Lung (tissue), 11 donors: ENCODE measurements at regions not wholly inside any gene's neighbourhood (a gene's known extent, or its start where the extent isn't known, plus 50 kb on each side); places are given as distances from the start of the nearest gene placed in this dataset.

ENCODE experiments used
- ATAC-seq: fragments of 200-7000 bp; cut with Tn5 transposase; one replicate; pipeline ENCODE4 v1.9.1; 2020; ENCODE audit warnings: moderate number of reproducible peaks; ENCODE audit not compliant: insufficient read depth, low FRiP score
- DNase-seq, 3 donors: peaks; one replicate each; pipeline ENCODE4 v3.0.0-alpha.2; 2013 to 2017
- H3K27ac ChIP-seq, 2 donors: one replicate each; pipeline ENCODE4 v1.5.1; 2013; ENCODE audit warnings: mild to moderate bottlenecking in 2 of 2, moderate library complexity in 2 of 2, control low read depth in 1 of 2, inconsistent platforms in 1 of 2, low read depth in 1 of 2, low read length in 1 of 2
- H3K27me3 ChIP-seq, 3 donors: one replicate each; pipeline ENCODE4 v1.5.1; 2013; ENCODE audit warnings: low read length in 2 of 3; ENCODE audit not compliant: control insufficient read depth in 3 of 3, insufficient read depth in 3 of 3
- H3K36me3 ChIP-seq, 4 donors: one replicate each; pipeline ENCODE4 v1.5.1; 2013; ENCODE audit warnings: low read length in 4 of 4, mild to moderate bottlenecking in 1 of 4, moderate library complexity in 1 of 4; ENCODE audit not compliant: control insufficient read depth in 4 of 4, insufficient read depth in 4 of 4
- H3K4me1 ChIP-seq, 5 donors: one replicate each; pipeline ENCODE4 v1.5.1; 2013; ENCODE audit warnings: low read length in 5 of 5, mild to moderate bottlenecking in 2 of 5, moderate library complexity in 1 of 5; ENCODE audit not compliant: control insufficient read depth in 5 of 5, insufficient read depth in 5 of 5
- H3K4me3 ChIP-seq: one replicate; pipeline ENCODE4 v1.5.1; 2013; ENCODE audit warnings: mild to moderate bottlenecking, control low read depth, moderate library complexity
- H3K9ac ChIP-seq, 2 donors: one replicate each; pipeline ENCODE4 v1.5.1; 2013; ENCODE audit warnings: low read length in 2 of 2, control low read depth in 1 of 2; ENCODE audit not compliant: insufficient read depth in 1 of 2
- H3K9me3 ChIP-seq, 4 donors: one replicate each; pipeline ENCODE4 v1.5.1; 2013; ENCODE audit warnings: low read length in 3 of 4, mild to moderate bottlenecking in 1 of 4, moderate library complexity in 1 of 4; ENCODE audit not compliant: control insufficient read depth in 4 of 4, insufficient read depth in 3 of 4
- CTCF ChIP-seq: IDR thresholded peaks from 2 replicates; pipeline ENCODE4 v1.5.1; 2012; ENCODE audit warnings: mild to moderate bottlenecking; ENCODE audit errors: control extremely low read depth, extremely low read depth
- WGBS, 2 donors: extraction: QIAGEN DNeasy Blood & Tissue Kit; methylation state at CpG; one replicate each; pipeline ENCODE4 v1.1.7; 2013; 5-methylcytosine and 5-hydroxymethylcytosine counted together
- donor health status: control.
- donor health status: control.
- donor health status: Bipolar disorder and iron deficiency.
- donor health status: healthy.
- donor health status: DM: yes; HTN: yes; CAD: no.

GRCh38 chr10:63008491-63008890 is 124.6 kb upstream of the NRBF2 start:
- no peak for TF ChIP-seq CTCF
- Histone ChIP-seq H3K4me1 (no peaks in the 10 kb centered on the region), H3K9me3 (no peaks in the 10 kb centered on the region), H3K27me3 (no peaks in the 10 kb centered on the region), H3K36me3 (no peaks in the 10 kb centered on the region), H3K27ac (no peak overlapping the region), H3K9ac (no peak overlapping the region), H3K4me3 (no peak overlapping the region)
- ATAC-seq = no peak
- DNase-seq = no peak

GRCh38 chr10:63007112-63007511 is 126.0 kb upstream of the NRBF2 start:
- Histone ChIP-seq H3K27me3 (no peaks in the 10 kb centered on the region), H3K9me3 (no peaks in the 10 kb centered on the region), H3K36me3 (no peaks in the 10 kb centered on the region), H3K4me1 (no peaks in the 10 kb centered on the region), H3K4me3 (no peak overlapping the region), H3K9ac (no peak overlapping the region), H3K27ac (no peak overlapping the region)
- DNase-seq (no peak), ATAC-seq (no peak)
- 87 to 89% methylated on average over 9 of the region's 9 CpGs for WGBS, 2 donors
- no peak for TF ChIP-seq CTCF

GRCh38 chr10:63005246-63005645 is 127.9 kb upstream of the NRBF2 start:
- H3K4me1 ChIP-seq = no peaks in the 10 kb centered on the region
- WGBS, 2 donors = 75 to 89% methylated on average over 3 of the region's 3 CpGs
- no peak overlapping the region for H3K4me3 ChIP-seq
- no peak overlapping the region for H3K27ac ChIP-seq
- TF ChIP-seq CTCF = no peak
- peaks cover 0 to 2% (median 0%) of the 10 kb centered on the region in 3 donors for H3K27me3 ChIP-seq
- no peaks in the 10 kb centered on the region for H3K9me3 ChIP-seq
- H3K36me3 ChIP-seq = no peaks in the 10 kb centered on the region
- DNase-seq = no peak
- ATAC-seq = no peak
- H3K9ac ChIP-seq = no peak overlapping the region

- Histone ChIP-seq H3K4me3 (no peak overlapping the region), H3K4me1 (no peaks in the 10 kb centered on the region), H3K27me3 (peaks cover 0 to 2% (median 0%) of the 10 kb centered on the region in 3 donors), H3K9ac (no peak overlapping the region), H3K36me3 (no peaks in the 10 kb centered on the region), H3K27ac (no peak overlapping the region), H3K9me3 (no peaks in the 10 kb centered on the region)
- 68 to 76% methylated on average over 5 of the region's 5 CpGs for WGBS, 2 donors
- ATAC-seq (no peak), DNase-seq (no peak)
- no peak for TF ChIP-seq CTCF
Observed at GRCh38 chr10:63003816-63004453, 129.2 kb upstream of the NRBF2 start.
